Glomerular visceral epithelial cell (primary cell): ENCODE measurements at regions not wholly inside any gene's neighbourhood (a gene's known extent, or its start where the extent isn't known, plus 50 kb on each side); places are given as distances from the start of the nearest gene placed in this dataset.

ENCODE experiments used
- DNase-seq: peaks from one replicate; pipeline ENCODE4 v3.0.0-alpha.2; 2016; ENCODE audit errors: extremely low spot score

GRCh38 chr12:59839514-59839913 is 243.7 kb downstream of the SLC16A7 start:
- no peak for DNase-seq

- DNase-seq: no peak
Observed at GRCh38 chr12:59843260-59843843, 247.5 kb downstream of the SLC16A7 start.

- DNase-seq: no peak
Observed at GRCh38 chr12:59844750-59845149, 248.9 kb downstream of the SLC16A7 start.

GRCh38 chr12:59845293-59845692 is 249.5 kb downstream of the SLC16A7 start:
- DNase-seq: no peak

GRCh38 chr12:59847127-59847526 is 251.3 kb downstream of the SLC16A7 start:
- DNase-seq: no peak

- no peak for DNase-seq
Observed at GRCh38 chr12:59850268-59850667, 254.4 kb downstream of the SLC16A7 start.

- no peak for DNase-seq
Observed at GRCh38 chr12:59858508-59859170, 262.8 kb downstream of the SLC16A7 start.

- no peak for DNase-seq
Observed at GRCh38 chr12:59859171-59859510, 263.3 kb downstream of the SLC16A7 start.

GRCh38 chr12:59861635-59862034 is 265.8 kb downstream of the SLC16A7 start:
- no peak for DNase-seq

GRCh38 chr12:59867055-59867454 is 271.2 kb downstream of the SLC16A7 start:
- DNase-seq: no peak

GRCh38 chr12:59867689-59868088 is 271.9 kb downstream of the SLC16A7 start:
- no peak for DNase-seq

GRCh38 chr12:59871779-59872178 is 275.9 kb downstream of the SLC16A7 start:
- no peak for DNase-seq

- no peak for DNase-seq
Observed at GRCh38 chr12:59873136-59873535, 277.3 kb downstream of the SLC16A7 start.

- DNase-seq: no peak
Observed at GRCh38 chr12:59874781-59875180, 279.0 kb downstream of the SLC16A7 start.

GRCh38 chr12:59886131-59886733 is 290.4 kb downstream of the SLC16A7 start:
- DNase-seq: no peak

GRCh38 chr12:59887178-59887577 is 291.3 kb downstream of the SLC16A7 start:
- DNase-seq: no peak

GRCh38 chr12:59890896-59891579 is 295.2 kb downstream of the SLC16A7 start:
- DNase-seq: no peak

GRCh38 chr12:59895166-59895775 is 299.4 kb downstream of the SLC16A7 start:
- no peak for DNase-seq

- no peak for DNase-seq
Observed at GRCh38 chr12:59904874-59905521, 309.2 kb downstream of the SLC16A7 start.

- DNase-seq: no peak
Observed at GRCh38 chr12:59911516-59911915, 315.7 kb downstream of the SLC16A7 start.

- no peak for DNase-seq
Observed at GRCh38 chr12:59916988-59917387, 321.2 kb downstream of the SLC16A7 start.

- DNase-seq: no peak
Observed at GRCh38 chr12:59927032-59927431, 331.2 kb downstream of the SLC16A7 start.
